Activated CD4-positive, alpha-beta T cell treated with anti-CD3 and anti-CD28 coated beads, Interleukin-10, Interleukin-2, amounts not matched to agents 100 ng/mL and 50 ng/mL, durations not matched to agents 16 hours and 8 hours (primary cell): ENCODE measurements at regions not wholly inside any gene's neighbourhood (a gene's known extent, or its start where the extent isn't known, plus 50 kb on each side); places are given as distances from the start of the nearest gene placed in this dataset.
"Not testable (repeated sequence)": the region's sequence is repeated elsewhere in the genome, so short reads cannot be mapped to it uniquely, and the experiment has no call there.

ENCODE experiments used
- DNase-seq: peaks from one replicate; pipeline ENCODE4 v3.0.0-alpha.2; 2020

GRCh38 chr12:92987362-92987761 lies 58.3 kb upstream of the EEA1 start:
- DNase-seq, result peak; percentile 68

DNA sequence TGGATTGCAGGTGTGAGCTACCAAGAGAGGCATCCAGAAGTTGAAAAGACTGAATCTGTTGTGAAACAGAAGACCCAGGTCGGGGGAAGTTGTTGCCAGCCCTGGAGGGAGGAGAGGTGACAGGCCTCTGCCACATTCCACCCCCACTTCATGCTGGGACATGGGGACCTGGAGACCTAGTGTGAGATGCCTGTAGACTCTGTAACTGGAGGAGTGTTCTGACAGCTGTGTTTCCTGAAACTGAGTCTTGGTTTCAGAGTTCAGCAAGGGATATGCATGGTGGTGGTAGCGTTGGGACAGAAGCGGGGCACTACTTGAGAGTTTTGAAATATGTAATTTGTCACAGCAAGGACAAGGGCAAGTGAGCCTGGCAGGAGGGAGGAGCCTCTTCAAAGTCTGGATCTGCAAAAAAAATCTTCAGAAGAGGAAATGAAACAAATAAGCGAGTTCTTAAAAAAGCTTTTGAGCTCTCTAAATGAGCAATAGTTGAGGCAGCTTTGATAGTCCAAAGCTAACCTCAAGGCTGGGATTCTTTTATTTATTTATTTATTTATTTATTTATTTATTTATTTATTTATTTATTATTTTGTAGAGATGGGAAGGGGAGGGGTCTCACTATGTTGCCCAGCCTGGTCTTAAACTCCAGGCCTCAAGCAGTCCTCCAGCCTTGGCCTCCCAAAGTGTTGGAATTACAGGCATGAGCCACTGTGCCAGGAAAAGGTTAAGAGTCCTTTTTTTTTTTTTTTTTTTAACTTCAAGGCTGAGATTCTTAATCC lies 58.9 kb upstream of the EEA1 start:
- DNase-seq, result peak; percentile 75

- DNase-seq, result no peak
Measured at GRCh38 chr12:92988622-92989130, 59.6 kb upstream of the EEA1 start.

GRCh38 chr12:92989715-92990484 lies 60.8 kb upstream of the EEA1 start:
- peak; percentile 56 for DNase-seq

- no peak for DNase-seq
Measured at GRCh38 chr12:92991134-92991533, 62.0 kb upstream of the EEA1 start.

GRCh38 chr12:92992041-92992440 lies 62.9 kb upstream of the EEA1 start:
- DNase-seq, result no peak

DNA sequence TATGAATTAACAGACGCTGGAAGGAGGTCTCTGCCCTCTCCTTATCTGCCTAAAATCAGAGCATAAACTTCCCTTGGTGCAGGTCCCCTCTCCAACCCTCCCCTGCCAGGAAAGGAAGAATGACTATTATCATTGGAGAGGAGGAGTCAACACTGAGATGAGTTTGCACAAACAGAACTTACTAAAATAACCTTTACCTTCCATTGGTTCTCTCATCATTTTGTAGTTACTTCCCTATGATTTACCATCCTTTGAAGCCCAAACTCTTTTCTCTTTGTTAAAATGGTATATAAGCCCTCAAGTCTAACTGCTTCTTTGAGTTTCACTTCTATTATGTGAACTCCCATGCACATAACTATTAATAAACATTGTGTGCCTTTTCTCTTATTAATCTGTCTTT lies 64.2 kb upstream of the EEA1 start:
- no peak for DNase-seq

DNA sequence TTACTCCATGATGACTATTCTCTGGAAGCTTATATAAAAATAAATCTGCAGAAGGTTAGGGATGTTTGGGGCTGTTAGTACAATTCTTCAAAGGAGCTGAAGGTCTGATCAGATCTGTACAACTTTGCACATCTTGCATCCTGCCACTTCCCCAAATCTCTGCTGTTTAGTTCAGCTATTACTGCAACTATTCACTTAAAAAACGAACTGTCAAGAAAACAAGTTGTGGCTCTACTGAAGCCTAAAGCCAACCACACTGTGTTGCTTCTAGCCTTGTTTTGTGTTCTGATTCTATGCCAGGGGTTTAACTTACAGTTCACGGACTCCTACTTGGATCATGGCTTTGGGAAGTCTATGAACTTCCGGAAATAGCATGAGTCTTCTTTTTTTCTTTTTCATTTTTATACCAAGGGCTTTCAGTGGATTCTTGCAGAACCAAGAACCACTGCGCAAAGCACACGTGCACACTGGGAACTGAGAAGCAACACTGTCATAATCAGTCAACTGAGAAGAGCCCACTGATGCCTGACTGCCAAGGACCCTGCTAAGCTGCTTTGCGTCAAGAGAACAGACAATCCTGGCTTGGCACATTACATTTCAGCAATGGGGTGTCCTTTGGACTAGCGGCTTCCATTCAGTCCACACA lies 66.3 kb upstream of the EEA1 start:
- no peak for DNase-seq

- DNase-seq, result no peak
Measured at GRCh38 chr12:93000026-93000425, 70.9 kb upstream of the EEA1 start.

DNA sequence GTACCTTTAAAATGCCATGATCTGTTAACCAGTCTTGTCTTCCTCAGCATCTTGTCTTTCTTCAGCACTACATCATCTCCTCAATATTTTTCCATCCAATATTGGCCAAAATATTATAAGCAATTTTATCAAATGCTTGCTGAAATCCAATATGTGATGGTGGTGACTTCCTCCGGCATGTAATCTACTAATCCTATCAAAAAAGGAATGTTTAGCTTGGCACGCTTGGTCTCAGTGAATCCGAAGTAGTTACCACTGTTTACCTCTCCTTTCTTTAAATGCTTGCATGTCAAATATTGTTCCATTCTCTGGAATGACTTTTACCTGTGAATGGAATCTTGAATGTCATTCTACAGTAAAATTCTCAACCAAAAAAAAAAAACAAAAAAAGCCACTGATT lies 72.3 kb upstream of the EEA1 start:
- no peak for DNase-seq

DNA sequence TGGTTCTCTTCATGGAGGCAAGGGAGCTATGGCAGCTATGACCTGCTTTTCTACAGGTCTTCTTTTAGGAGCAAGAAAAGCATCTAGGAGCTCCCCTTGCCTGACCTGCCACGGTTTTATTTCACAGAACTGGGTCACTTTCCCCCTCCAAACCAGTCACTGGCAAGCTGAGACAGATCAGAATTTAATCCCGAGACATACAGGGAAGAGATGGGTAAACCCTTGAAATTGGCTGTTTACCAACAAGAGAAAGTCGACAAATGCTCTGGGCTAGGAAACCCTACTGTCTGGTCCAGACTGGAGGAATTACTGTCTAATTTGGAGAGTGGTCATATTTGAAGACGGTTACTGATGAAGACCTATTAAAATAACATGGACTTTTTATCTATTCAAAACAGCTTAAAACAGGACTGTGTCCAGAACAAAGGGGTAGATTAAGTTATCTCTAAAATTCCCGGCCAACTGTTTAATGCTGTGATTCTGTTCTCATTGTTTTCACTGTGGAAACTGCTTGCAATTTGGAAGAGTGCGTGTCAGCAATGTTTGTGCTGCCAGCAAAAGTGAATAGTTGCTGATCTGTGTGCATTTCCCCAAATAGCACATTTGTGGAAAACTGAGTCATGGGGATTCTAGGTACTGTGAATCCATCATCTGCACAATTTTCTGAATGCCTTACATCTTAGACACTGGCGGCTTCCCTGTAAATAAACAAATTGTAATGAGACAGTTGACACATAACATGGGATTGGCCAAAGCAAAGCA lies 73.4 kb upstream of the EEA1 start:
- no peak for DNase-seq

- no peak for DNase-seq
Measured at GRCh38 chr12:93003531-93004239, 74.6 kb upstream of the EEA1 start.

- no peak for DNase-seq
Measured at GRCh38 chr12:93005928-93006392, 76.9 kb upstream of the EEA1 start.

- DNase-seq, result no peak
Measured at GRCh38 chr12:93006471-93007208, 77.5 kb upstream of the EEA1 start.

DNA sequence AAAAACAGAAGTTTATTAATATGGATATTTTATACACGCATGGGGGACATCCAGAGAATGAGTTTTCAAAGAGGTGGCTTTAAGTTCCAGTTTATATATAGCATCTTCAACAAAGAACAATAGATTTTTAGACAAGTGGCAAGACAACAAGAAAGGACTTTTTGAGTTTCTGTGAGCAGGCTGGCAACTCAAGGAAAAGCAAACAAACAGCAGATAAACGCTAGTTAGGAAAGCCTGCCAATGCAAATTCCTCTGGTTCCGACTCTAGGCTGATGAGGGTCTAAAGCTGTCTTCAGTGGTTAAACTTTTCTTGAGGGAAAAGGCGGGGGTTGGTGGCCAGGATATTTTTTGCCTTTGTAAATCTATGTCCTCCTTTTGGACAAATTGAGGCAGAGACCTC lies 78.4 kb upstream of the EEA1 start:
- DNase-seq, result no peak

GRCh38 chr12:93008044-93008778 lies 79.1 kb upstream of the EEA1 start:
- peak; percentile 16 for DNase-seq

- DNase-seq, result not testable (repeated sequence)
Measured at GRCh38 chr12:93008880-93009279, 79.8 kb upstream of the EEA1 start.

GRCh38 chr12:93009533-93009932 lies 80.4 kb upstream of the EEA1 start:
- no peak for DNase-seq

DNA sequence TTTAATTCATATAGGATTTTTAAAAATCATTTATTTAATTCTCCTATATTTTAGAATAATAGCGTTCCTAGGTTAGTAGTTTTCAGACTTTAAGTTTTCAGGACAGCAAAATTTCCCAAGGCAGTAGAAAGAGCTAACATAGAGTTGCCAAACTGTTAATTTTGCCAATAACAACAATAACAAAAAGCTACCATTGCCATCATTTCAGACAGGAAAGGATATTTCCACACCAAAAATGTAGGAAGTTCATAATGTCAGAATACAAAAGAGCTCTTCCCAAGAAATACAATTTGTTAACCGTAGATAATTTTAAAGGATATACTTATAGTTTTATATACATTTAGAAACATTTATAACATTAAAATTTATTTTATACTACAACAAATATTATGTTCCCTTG lies 81.4 kb upstream of the EEA1 start:
- DNase-seq, result no peak

DNA sequence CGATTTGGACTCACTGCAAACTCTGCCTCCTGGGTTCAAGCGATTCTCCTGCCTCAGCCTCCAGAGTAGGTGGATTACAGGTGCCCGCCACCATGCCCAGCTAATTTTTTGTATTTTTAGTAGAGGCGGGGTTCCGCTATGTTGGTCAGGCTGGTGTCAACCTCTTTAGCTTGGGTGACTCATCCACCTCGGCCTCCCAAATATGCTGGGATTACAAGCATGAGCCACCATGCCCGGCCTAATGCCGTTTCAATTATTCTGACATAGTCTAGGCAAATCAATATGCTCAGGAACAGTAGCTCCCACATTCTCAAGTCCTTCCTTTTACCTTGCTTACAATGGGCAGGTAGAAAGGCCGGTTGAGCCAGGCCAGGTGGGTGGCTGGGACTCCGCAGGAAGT lies 82.0 kb upstream of the EEA1 start:
- DNase-seq, result no peak
